Activated T-cell treated with anti-CD3 and anti-CD28 coated beads for 1 hour (primary cell): ENCODE measurements at regions not wholly inside any gene's neighbourhood (a gene's known extent, or its start where the extent isn't known, plus 50 kb on each side); places are given as distances from the start of the nearest gene placed in this dataset.
"Not testable (repeated sequence)": the region's sequence is repeated elsewhere in the genome, so short reads cannot be mapped to it uniquely, and the experiment has no call there.

Experiments
- DNase-seq: peaks from one replicate; pipeline ENCODE4 v3.0.0-alpha.2; 2020; ENCODE audit warnings: low read depth

DNA sequence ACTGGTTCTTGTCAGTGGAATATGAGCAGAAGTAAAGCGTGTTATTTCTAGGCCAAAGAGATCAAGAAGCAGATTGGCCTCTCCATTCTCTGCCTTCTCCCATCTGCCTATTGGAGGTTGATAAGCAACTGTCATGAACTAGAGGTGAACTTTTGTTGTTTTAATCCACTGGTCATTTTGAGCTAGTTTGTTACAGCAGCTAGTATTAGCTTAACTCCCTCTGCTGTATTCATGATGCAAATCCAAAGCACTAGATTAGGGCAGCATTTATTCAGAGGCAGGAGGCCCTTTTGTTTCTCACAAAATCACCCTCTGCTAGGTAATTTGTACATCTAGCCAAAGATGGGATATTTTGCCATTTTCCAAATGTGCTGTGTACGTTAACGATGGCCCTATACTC, 97.3 kb upstream of the DPT start:
- no peak for DNase-seq

DNA sequence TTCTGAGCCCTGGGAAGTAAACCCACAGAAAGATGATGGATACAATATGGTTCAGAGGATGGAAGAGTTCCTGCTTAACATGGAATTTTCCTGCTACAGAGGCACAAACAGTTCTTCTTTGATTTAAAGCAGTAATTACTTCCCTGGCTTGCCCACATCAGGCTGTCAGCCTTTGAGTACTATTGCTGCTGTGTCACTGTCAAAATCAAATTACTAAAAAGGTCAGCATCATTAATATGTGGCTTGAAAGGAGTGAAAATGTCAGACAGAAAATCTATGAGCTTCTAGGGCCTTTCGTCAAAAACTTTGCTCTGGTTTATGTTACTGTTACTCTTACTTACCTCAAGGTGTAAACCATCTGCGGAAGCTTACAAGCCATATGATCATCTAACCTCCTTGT, 98.6 kb upstream of the DPT start:
- DNase-seq: no peak

DNA sequence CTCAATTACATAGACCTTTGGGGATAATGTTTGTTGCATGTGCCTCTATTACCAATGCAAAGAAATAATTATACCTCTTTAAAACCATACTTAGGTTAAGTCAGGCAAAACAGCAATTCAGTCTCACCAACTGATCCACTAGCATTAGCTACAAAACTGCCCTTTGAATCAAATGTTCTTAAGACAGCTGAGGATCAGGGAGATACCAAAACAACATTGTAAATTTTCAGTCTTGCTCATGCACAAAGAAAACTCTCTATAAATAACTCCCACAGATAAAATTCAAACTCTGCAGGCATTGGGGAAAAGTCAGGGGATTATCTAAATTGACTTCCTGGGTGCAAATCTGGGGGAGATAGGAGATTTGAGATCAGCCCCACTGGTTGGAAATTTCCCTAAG, 100.9 kb upstream of the DPT start:
- no peak for DNase-seq

DNA sequence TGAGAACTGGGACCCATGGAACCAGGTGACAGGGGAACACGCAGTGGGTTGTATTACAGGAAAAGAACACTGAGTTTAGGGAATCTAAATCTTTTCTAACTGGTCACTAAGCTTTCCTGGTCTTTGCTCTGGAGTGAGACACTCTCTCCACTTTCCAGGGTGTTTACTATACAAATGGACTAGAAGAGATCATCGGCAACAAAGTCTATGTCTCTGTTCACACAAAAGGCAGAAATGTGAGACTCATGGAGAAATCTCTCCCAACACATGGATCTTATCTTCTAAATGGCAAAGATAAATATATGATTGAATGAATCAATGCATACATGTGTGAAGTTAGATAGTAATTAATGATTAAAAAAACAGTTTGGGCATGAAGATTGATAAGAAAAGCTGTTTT, 101.6 kb upstream of the DPT start:
- no peak for DNase-seq

DNA sequence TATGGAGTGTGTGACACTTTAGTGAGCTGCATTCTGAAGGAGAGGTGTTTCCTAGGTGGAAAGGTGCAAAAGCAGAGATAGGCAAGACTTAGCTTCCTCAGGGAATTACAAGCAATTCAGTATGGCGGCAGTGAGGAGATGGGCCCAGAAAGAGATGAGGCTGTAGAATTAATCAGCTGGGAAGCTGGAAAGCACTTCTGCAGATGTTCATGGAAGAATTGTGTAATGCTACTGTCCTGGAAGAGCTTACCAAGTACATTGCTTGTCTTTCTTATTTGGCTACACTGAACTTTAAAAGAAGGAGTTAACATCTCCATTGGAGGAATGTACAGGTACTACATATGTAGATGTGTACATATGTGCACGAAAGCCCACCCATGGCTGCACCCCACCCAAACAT, 103.7 kb upstream of the DPT start:
- DNase-seq: no peak

DNA sequence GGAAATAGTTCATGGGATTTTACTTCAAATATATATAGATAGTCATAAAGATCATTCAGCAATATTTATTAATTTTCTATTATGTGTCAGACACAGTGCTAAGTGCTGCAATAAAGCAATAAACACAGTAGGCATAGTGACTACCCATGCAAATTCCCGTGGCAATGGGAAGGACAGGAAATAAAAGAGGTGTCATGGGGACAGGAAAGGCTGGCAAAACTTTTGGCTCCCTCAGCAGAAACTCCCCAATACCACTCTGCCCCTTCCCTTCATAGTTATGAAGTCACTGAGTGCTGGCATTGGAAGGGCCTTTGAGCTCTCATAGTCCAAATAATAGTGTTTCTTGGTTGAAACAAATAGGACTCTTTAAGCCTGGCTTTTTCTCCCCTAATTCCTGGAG, 104.4 kb upstream of the DPT start:
- DNase-seq: no peak

DNA sequence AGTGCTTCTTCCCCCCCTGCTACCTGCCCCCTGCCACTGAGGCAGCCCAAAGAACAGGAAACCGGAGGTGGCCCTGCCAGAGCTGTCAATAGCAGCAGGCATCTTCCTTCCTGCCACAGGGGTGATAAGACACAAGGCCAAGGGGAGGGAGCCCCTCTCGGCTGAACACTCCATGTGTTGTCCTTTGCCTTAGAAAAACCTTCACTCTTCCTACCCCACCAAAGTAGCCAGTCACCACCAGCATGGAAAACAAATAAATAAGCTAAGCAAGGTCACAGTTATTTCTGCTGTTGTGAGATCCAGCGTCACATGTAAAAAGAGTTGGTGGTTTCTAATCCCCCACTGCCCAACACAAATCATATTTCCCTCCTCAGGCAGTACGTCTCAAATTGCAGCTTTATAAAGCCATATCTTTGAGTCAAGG, 104.8 kb upstream of the DPT start:
- DNase-seq: no peak

DNA sequence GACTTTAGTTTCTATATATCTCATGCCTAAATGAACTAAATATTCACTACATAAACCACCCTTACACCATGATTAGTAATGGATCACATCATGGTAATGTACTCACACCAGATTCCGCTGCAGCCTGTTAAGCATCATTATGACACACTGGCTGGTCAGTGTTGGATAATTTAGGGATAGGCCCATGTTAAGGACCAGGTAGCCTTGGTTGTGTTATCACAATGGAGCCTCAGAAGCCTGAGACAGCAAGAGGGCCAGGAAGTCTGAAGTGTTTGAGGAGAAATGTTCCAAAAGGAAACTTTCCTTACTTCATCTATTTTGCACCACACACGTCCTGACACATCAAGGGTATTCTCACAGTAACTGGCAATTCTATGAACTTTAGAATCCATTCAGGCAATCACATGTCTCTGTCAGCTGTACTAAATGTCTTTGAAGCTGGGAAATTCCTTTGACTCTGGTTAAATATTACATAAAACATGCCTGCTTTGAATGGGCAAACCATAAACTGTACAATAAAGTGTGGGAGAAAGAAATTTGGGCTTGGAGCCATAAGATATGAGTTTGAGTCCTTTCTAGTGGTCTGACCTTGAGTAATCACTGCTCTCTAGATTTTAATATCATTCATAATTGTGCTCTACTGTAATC, 105.3 kb upstream of the DPT start:
- no peak for DNase-seq

DNA sequence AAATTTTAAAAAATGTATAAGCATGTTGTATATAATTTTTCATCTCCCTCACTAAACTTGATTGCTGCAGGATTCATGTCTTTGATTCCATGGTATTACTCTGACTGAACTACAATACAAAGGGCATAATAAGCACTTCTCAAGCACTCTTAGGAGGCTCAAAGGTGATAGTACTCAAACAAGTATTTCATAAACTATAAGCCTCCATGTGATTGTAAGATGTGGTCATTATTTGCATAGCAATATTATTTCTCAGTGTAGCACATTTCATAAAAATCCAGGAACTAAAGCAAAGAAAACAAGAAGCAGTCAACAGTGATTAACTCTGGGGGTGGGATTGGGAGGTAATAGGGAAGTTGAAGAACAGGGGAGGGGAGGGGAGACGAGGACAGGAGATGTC, 106.2 kb upstream of the DPT start:
- no peak for DNase-seq

DNA sequence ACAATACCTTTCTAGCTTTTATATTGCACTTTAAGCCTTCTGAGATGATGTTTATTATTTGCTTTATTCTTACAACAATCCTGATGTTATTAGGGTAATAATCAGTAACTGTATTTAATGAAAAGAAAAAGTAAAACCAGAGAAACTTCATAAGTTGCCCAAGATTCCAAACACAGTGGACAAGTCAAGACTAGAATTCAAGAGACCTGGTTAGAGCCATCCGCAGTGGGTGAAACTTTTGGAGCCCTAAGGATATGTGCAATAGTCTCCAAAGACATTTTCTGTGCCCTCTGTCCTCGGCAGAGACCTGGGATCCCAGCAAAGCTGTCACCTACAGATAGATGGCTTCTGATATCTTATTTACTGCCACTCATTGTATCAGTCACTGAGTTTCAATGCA, 106.8 kb upstream of the DPT start:
- no peak for DNase-seq

DNA sequence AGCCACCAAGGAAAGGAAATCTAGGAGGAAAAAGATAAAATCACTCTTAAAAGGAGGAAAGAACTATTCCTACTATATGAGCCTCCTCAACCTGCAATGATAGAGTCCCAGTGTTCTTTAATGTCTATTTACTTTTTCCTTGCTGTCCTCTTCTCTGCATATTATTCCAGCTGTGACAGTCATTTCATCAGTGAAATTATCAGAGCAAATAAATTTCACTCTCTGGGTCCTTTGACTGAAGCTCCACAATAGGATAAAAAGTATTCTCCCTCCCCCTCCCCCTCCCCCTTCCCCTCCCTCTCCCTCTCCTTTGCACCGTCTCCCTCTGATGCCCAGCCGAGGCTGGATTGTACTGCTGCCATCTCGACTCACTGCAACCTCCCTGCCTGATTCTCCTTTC, 107.5 kb upstream of the DPT start:
- DNase-seq: no peak

DNA sequence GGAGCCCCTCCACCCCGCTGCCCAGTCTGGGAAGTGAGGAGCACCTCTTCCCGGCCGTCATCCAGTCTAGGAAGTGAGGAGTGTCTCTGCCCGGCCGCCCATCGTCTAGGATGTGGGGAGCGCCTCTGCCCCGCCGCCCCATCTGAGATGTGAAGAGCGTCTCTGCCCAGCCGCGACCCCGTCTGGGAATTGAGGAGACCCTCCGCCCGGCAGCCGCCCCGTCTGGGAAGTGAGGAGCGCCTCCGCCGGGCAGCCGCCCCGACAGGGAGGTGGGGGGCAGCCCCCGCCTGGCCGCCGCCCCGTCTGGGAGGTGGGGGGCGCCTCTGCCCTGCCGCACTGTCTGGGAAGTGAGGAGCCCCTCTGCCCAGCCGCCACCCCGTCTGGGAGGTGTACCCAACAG, 108.2 kb upstream of the DPT start:
- DNase-seq: not testable (repeated sequence)

DNA sequence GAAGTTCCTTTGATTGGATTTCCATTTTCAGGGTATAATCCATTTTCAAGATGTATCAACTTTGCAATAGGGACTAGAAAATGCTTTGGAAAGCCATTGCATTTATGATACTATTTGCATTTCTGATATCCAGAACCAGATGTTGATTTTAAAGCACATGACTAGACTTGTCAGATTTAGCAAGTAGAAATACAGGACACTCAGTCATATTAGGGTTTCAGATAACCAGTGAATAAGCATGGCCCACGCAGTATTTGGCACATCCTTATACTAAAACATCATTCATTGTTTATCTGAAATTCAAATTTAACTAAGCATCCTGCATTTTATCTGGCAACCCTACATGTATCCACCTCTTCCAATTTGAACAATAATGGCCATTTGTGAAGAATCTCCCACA, 113.3 kb upstream of the DPT start:
- no peak for DNase-seq

DNA sequence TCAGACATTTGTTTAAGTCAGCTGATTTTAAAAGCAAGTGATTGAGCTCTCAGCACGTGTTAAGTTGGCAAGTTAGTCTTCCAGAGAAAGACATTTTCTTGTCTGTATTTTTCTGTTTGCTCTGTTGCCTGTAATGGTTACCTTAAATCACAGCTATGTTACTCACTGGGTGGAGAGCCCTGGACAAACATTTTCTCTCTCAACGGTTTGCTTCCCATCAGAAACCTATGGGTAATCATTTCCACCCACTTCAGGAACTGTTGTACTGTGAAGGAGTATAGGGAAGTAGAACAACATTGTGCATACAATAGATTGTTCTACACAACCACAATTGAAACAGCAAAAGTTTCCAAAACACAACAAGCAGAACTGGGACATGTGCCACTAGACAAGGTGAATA, 113.9 kb upstream of the DPT start:
- DNase-seq: no peak

DNA sequence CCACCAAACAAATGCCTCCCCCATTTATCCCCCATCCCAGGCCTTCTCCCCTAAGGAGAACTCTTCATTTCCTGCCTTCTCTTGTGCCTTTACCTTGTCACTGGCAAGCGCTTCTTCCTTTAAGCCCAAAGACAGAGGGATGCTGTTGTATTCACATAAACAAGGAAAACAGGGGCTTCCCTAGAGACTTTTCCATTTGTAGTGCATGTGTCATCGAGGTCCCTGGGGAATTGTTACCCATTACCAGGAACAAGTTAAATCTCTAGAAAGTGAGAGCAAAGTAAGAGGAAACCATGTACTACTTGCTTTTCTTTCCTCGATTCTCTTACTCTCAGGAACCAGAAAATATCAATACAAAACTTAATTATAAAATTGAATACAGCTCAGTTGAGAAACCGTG, 114.4 kb upstream of the DPT start:
- DNase-seq: no peak

DNA sequence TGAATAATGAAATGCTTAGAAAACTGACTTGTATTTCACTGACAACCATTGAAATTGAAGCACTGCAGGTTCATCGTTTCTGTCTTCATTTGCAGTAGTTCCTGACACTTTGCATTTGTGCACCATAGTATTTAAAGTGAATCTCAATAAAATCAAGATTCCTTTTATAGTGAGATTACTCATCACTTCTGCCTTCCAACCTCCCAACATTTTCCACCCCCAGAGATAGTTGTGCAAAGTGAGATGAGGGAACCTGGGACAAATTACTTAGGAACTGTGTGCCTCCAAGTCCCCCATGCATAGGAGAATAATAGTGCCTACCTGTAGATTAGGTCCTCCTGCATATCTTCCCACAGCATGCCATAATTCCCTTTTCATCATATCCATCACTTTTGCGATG, 114.9 kb upstream of the DPT start:
- DNase-seq: no peak

DNA sequence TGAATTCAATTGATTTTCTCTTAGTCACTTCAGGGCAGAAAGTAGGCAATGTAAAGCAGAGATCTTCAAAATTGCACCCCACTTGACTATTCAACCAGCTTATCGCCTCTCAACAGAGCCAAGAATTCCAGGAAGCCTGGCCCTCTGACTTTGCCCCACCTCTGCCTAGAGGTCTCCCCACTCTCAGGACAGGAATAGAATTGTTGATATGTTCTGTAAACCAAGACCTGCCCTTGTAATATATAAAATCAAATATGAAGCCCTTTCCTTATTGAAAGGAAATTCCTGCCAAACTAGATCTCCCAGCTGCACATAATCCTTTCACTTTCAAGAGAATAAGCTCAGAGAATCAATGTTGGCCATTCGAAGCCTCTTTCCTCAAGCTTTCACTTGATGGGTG, 116.1 kb upstream of the DPT start:
- no peak for DNase-seq

DNA sequence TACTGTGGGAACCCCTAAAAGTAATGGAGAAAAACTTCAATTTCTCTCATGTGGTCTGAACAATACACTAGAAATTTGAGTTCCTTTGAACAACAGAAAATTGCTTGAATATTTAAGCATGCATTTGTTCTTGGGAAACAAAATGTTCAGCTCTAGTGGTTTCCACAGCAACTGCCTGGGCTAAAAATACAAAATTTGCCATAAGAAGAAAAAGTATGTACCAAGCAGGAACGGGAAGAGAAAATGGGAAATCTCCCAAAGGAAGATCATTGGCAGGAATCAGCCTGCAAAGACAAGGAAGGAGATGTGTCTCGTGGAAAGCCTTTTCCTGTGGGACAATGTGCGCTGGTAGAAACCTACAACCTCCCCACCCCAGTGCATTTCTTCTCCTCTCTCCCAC, 119.0 kb upstream of the DPT start:
- no peak for DNase-seq

DNA sequence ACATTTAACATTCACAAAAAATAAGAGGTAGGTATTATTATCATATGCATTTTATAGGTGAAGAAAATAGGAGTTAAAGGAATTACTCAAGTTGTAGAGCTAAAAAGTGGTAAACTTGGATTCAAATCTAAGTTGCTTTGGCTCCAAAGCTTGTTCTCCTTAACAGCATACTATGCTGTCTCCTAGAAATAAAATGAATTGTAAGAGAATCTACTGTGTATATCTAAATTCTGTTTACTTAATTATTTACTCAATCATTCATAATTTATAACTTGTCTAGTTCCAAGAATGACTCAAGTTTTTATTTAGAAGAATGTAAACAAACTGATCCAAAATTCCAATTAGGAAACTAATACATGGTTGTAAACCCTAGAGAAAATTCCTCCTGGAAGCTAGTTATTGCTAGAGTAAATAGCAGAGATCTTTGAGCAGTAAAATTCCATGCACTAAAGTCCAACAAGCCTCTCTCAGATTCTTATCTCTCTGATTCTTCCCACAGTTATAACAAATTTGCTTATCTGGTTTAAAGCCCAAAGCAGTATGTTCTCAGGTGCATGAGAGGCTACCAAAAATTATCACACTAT, 132.5 kb upstream of the DPT start:
- no peak for DNase-seq

DNA sequence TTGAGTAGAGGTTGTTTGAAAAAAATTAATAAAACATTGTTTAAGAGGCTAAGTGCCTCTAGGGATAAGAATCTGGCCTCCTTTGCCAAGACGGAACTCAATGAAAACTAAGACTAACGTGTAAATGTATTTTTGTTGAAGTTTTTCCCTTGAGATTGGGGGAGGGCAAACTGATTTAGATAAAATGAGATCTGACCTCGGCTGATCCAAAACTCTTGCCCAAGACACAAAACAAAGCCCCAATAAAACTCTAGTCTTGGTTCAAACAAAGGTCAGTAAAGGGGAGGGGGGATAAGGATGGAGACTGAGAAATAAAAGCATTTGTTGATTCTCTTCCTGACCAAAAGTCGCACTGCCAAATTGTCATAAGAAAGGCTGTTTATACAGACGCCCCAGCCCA, 134.8 kb upstream of the DPT start:
- no peak for DNase-seq

DNA sequence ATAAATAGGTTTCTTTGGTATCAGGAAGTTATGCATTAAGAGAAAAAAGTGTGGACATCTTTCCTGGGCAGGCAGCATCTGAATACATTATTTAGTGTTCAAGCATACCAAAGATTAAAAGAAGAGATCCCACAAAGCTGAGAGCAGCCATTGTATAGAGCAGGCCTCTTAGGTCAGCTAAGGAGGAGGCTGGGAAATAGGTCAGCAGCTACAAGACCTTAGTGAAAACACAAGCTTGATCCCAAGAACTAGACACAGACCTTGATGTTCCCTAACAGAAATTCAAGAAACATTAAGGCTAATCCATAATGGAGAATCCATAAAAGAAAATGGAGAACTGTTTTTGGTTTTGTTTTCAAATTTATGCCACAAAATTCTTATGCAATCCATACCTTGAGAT, 135.3 kb upstream of the DPT start:
- no peak for DNase-seq

DNA sequence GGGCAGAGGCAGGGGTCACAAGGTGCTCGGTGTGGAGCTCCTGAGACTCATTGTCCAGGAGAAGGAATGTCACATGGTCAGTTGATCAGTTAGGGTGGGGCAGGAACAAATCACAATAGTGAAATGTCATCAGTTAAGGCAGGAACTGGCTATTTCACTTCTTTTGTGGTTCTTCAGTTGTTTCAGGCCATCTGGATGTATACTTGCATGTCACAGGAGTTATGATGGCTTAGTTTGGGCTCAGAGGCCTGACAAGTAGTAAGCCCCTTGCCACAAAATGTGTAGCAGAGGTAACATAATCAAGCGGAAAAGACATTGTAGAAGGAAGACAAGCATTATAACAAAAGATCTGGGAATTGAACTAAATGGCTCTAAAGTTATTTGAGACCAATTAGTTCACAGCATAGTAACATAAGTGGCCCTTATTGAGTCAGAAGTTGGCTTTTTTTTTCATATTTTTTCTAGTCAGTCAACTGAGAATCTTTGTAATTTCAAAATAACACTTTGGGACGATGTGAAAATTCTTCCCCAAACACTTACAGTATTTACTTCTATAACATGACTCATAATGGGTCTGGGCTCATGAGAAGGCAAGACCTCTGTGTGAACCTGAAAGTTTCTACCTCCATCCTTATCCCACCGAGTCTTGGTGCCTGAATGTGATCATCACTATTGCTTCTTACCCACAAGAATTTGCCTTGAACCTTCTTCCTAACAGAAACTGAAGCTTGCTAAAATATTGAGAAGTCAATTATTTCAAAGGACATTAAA, 137.0 kb upstream of the DPT start:
- no peak for DNase-seq

DNA sequence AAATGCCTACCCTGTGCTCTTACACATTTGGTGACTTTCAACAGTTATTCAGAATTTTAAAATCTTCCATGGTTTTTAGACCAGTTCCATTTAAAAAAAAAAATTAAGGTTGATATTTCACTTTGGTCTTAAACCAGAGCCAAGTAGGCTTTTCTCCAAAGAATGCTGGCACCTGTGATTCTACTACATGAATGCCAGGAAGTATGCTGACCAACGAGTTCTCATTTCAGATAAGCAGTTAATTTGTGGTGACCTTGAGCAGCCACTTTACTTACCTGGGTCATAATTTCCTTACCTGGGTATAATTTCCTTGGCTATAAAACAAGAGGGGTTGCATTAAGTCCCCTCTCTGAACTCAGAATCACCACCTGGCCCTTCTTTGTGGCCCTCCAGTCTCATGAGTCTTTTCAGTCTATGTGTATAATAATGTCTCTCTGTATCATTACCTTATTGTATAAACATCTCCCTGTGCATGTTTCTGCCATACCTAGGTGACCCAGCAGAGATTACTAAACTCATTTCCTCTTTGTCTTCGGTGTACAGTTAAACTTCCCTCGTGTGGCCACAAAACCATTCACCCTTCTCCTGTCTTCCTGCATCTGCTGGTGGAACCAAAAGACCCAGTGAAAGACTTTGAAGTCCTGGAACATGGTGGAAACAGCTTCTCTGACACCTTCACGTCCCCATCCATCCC, 139.1 kb upstream of the DPT start:
- DNase-seq: no peak
